AG09309 (cell line): ENCODE measurements at regions not wholly inside any gene's neighbourhood (a gene's known extent, or its start where the extent isn't known, plus 50 kb on each side); places are given as distances from the start of the nearest gene placed in this dataset.
"Not testable (repeated sequence)": the region's sequence is repeated elsewhere in the genome, so short reads cannot be mapped to it uniquely, and the experiment has no call there.

ENCODE experiments used
- DNase-seq: peaks from one replicate; pipeline ENCODE4 v3.0.0-alpha.2; 2010; ENCODE audit warnings: low read depth
- H3K4me3 ChIP-seq: 2 replicates; pipeline ENCODE4 v1.5.1; 2011; ENCODE audit warnings: mild to moderate bottlenecking, low read depth, low read length, moderate library complexity; ENCODE audit not compliant: control insufficient read depth
- CTCF ChIP-seq: IDR thresholded peaks from 2 replicates; pipeline ENCODE4 v1.5.1; 2011; ENCODE audit warnings: mild to moderate bottlenecking, low read depth, low read length, inconsistent platforms; ENCODE audit not compliant: insufficient read depth, control insufficient read depth; ENCODE audit errors: missing control alignments

DNA sequence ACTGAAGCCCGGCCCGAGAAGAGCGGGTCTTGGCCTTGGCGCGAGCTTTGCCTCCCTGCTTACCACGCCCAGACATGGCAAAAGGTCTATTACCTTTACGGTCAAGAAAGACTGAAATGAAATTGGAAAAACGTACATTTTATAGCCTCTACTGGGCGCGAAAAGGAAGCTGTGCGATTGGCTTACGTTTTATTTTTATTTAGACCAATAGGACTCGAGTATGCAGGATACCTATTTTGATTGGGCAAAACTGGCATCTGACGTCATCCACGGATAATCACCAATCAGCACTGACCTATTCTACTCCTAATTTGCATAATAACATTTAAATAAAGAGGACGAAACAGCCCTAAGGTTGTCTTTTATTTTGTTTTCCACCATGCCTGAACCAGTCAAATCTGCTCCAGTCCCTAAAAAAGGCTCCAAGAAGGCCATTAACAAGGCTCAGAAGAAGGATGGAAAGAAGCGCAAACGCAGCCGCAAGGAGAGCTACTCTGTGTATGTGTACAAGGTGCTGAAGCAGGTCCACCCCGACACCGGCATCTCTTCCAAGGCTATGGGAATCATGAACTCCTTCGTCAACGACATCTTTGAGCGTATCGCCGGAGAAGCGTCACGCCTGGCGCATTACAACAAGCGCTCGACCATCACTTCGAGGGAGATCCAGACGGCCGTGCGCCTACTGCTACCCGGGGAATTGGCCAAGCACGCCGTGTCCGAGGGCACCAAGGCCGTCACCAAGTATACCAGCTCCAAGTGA lies 97.4 kb downstream of the OR2B2 start:
- DNase-seq = peak; percentile 86
- TF ChIP-seq CTCF = no peak
- peak overlapping the region; percentile 48 for H3K4me3 ChIP-seq

DNA sequence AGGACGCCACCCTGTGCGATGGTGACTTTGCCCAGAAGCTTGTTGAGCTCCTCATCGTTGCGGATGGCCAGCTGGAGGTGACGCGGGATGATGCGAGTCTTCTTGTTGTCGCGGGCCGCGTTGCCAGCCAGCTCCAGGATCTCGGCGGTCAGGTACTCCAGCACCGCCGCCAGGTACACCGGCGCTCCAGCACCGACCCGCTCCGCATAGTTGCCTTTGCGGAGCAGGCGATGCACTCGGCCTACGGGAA lies 97.9 kb downstream of the OR2B2 start:
- peak overlapping the region; percentile 48 for H3K4me3 ChIP-seq
- DNase-seq = not testable (repeated sequence)

- H3K4me3 ChIP-seq = no peak overlapping the region
- no peak for TF ChIP-seq CTCF
Measured at GRCh38 chr6:27812805-27813492, 99.2 kb downstream of the OR2B2 start.

DNA sequence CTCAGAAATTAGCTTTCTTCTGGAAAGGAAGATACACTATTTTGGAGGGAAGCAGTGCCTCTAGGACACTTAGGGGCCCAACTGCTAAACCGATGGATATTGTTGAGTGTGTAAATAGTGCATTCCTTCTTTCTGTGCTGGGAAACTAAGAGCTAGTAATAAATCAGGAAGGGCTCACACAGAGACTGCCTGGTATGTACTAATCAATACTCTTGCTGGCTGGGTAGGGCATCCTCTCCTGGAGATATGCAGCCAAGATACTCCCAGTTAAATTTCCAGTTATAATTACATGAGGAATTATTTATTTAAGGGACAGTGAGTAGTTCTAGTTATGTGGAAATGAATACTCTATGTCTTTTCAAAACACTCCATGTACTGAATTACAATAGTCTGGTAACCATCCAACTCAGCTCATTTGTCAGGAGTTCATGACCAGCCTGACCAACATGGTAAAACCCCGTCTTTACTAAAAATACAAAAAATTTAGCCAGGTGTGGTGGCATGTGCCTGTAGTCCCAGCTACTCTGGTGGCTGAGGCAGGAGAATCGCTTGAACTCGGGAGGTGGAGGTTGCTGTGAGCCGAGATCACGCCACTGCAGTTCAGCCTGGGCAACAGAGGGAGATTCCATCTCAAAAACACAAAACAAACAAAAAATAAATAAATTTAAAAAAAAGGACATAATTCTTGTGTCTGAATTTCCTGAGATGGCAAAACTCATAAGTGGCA lies 100.0 kb downstream of the OR2B2 start:
- DNase-seq = no peak
- no peak for TF ChIP-seq CTCF
- no peak overlapping the region for H3K4me3 ChIP-seq

More at GRCh38 chr6:27812805-27813492, 99.2 kb downstream of the OR2B2 start:
- no peak for DNase-seq

GRCh38 chr6:27811451-27811772 lies 100.8 kb downstream of the OR2B2 start:
- no peak for TF ChIP-seq CTCF
- no peak overlapping the region for H3K4me3 ChIP-seq
- DNase-seq = no peak

DNA sequence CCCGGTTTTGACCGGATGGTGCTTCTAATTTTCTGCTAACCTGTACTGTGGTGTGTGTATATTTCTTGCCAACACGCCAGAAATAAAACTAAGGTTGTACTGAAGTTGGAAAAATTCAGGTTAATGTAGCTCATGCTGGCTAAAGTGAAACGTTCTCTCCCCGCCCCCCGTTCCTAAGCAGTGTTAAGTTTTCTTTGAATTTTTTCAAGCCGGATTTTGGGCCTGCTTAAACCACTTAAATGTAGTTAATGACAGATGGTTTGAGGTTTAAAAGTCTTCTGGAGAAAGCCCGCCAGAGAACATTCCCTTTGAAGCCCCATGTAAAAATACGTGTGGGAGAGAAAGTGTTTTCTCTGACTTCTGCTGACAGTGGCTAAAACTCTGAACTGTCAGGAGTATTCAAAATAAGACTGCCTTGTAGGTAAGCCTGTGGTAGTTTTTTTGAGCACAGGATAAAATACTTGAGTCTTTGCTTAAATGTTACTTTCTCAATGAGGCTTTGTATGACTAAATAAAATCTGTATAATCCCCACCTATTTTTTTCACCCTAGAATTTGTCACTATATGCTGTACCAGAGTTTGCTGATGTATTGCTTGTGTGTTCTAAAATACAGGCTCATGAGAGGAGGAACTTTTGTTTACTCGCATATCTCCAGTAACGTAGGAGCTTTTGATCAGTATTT lies 101.3 kb downstream of the OR2B2 start:
- peak overlapping the region; percentile 62 for H3K4me3 ChIP-seq
- DNase-seq = no peak
- TF ChIP-seq CTCF = no peak
